MG63 (cell line): ENCODE measurements at regions not wholly inside any gene's neighbourhood (a gene's known extent, or its start where the extent isn't known, plus 50 kb on each side); places are given as distances from the start of the nearest gene placed in this dataset.

Experiments used
- DNase-seq: peaks from one replicate; pipeline ENCODE4 v3.0.0-alpha.2; 2020
- H3K27me3 ChIP-seq: fragments of 250-450 bp; sonication (Bioruptor Pico); 2 replicates; pipeline ENCODE4 v1.5.1; 2020; ENCODE audit warnings: mild to moderate bottlenecking, moderate library complexity
- H3K36me3 ChIP-seq: fragments of 250-450 bp; sonication (Bioruptor Pico); 2 replicates; pipeline ENCODE4 v1.5.1; 2020; ENCODE audit warnings: mild to moderate bottlenecking, moderate library complexity
- H3K4me3 ChIP-seq: fragments of 250-450 bp; sonication (Bioruptor Pico); 2 replicates; pipeline ENCODE4 v1.5.1; 2020; ENCODE audit warnings: mild to moderate bottlenecking, moderate library complexity
- H3K9me3 ChIP-seq: fragments of 250-450 bp; sonication (Bioruptor Pico); 2 replicates; pipeline ENCODE4 v1.5.1; 2020; ENCODE audit warnings: mild to moderate bottlenecking, moderate library complexity

GRCh38 chr2:15882761-15883497, 57.4 kb upstream of the MYCN start:
- DNase-seq = no peak
- Histone ChIP-seq H3K4me3 (no peak overlapping the region), H3K36me3 (no peaks in the 10 kb centered on the region), H3K9me3 (no peaks in the 10 kb centered on the region), H3K27me3 (no peaks in the 10 kb centered on the region)

DNA sequence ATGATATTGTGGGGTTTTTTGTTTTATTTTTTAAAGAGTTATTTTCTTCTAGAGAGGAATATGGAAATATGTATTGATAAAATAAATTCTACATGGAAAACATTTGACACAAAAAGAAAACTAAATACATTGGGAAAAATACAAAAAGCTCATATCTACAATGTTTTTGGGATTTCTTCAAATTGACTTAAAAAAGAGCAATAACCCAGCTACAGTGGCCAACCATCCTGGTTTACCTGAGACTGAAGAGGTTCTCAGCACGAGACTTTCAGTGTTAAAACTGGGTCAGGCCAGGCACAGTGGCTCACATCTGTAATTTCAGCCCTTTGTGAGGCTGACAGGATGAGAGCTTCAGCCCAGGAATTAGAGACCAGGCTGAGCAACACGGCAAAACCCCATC, 56.7 kb upstream of the MYCN start:
- H3K36me3 ChIP-seq = no peaks in the 10 kb centered on the region
- H3K9me3 ChIP-seq = no peaks in the 10 kb centered on the region
- DNase-seq = no peak
- no peak overlapping the region for H3K4me3 ChIP-seq
- no peaks in the 10 kb centered on the region for H3K27me3 ChIP-seq

- no peak overlapping the region for H3K4me3 ChIP-seq
- H3K27me3 ChIP-seq = no peaks in the 10 kb centered on the region
- no peak for DNase-seq
- H3K9me3 ChIP-seq = no peaks in the 10 kb centered on the region
- H3K36me3 ChIP-seq = no peaks in the 10 kb centered on the region
Observed at GRCh38 chr2:15884790-15885189, 55.6 kb upstream of the MYCN start.

DNA sequence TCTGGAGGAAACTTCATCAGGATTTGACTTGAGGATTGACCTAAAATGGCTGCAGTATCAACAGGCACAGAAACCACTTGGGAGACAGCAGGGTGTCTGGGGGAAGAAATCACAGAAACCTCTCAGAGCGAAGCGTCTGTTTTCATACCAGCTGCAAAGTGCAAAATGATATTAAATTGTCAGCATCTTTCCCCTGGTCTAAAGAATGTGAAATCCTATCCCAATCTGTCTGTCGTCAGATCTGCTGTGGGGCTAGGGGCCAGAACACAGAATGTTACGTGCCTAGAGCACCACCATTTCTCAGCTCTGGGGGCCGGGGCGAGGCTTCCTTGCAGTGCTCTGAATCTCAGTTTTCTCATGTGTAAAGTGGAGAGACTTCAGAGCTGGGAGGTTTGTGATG, 54.1 kb upstream of the MYCN start:
- no peak for DNase-seq
- no peaks in the 10 kb centered on the region for H3K27me3 ChIP-seq
- H3K9me3 ChIP-seq = no peaks in the 10 kb centered on the region
- no peak overlapping the region for H3K4me3 ChIP-seq
- no peaks in the 10 kb centered on the region for H3K36me3 ChIP-seq

DNA sequence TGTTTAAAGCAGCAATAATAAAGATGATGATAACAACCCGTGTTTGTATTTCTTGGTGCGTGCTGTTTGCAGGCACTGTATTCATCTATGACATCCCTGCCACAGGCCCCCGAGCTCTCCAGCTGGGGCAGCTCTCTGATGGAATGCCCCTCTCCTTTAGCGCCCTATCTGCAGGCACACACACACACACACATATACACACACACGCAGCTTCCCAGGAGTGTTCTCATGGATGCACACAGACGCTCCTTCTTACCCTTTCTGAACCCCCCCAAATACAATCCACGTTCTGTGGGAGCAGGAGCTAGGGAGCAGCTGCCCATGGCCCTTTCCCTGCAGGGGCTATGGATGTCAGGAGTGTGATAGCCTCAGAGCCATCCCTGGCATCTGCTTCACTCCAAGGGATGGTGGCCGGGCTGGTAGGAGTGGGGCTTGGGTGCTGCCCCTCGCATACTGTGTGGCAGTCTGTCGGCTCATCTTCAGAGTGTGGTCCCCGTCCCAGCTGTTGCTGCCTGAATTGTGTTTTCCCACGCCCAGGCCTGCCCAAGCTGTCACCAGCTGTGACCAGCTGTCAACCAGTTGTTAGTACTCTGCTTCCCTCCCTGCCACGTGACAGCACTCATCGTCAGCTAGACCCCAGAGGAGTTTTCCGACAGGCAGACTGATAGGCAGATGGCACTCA, 50.8 kb upstream of the MYCN start:
- H3K9me3 ChIP-seq = no peaks in the 10 kb centered on the region
- no peaks in the 10 kb centered on the region for H3K36me3 ChIP-seq
- DNase-seq = no peak
- no peaks in the 10 kb centered on the region for H3K27me3 ChIP-seq
- no peak overlapping the region for H3K4me3 ChIP-seq

DNA sequence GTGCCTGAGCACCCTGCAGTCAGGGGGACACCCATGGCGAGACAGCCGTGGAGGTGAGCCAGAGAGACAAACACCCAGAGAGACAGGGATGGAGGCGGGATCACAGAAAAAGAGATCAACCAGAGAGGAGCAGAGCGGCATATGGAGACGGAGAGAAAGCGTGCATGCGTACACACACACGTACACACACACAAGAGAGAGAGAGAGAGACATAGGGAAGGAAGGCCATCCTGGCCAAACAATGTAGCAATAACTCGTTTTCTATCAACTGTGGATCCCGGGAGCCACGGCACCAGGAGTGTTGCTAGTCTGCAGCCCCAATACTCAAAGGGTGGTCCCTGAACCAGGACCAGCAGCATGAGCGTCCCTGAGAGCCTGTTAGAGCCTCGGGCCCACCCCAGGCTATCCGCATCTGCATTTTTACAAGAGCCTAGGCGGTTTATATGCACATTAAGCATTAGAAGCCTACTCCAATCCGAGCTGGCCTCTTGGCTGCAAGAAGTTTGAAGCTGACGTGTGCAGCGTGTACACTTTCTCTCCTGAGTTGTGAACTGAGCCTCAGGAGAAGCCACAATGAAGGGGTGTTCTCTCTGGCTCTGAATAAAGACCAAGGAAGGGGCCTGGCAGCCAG, 50.1 kb upstream of the MYCN start:
- no peak for DNase-seq
- no peak overlapping the region for H3K4me3 ChIP-seq
- no peaks in the 10 kb centered on the region for H3K36me3 ChIP-seq
- H3K9me3 ChIP-seq = no peaks in the 10 kb centered on the region
- H3K27me3 ChIP-seq = no peaks in the 10 kb centered on the region
